ENCODE measurements at regions not wholly inside any gene's neighbourhood (a gene's known extent, or its start where the extent isn't known, plus 50 kb on each side); places are given as distances from the start of the nearest gene placed in this dataset.

GRCh38 chr5:107325866-107326265, 344.9 kb downstream of the EFNA5 start:
- in situ Hi-C loops (cut with HindIII; ENCODE audit: low pct_ligation_motif_present, low pct_unique_long_range_greater_than_20kb, low sequenced_read_pairs): no loop called here
- DNase-seq: no peak

GRCh38 chr5:107324809-107325208, 345.9 kb downstream of the EFNA5 start:
- in situ Hi-C loops (cut with HindIII; ENCODE audit: low pct_ligation_motif_present, low pct_unique_long_range_greater_than_20kb, low sequenced_read_pairs): no loop called here
- no peak for DNase-seq

GRCh38 chr5:107324071-107324470, 346.7 kb downstream of the EFNA5 start:
- in situ Hi-C loops (cut with HindIII; ENCODE audit: low pct_ligation_motif_present, low pct_unique_long_range_greater_than_20kb, low sequenced_read_pairs): no loop called here

GRCh38 chr5:107323536-107323935, 347.2 kb downstream of the EFNA5 start:
- in situ Hi-C loops (cut with HindIII; ENCODE audit: low pct_ligation_motif_present, low pct_unique_long_range_greater_than_20kb, low sequenced_read_pairs): no loop called here
- no peak for DNase-seq

More at GRCh38 chr5:107324071-107324470, 346.7 kb downstream of the EFNA5 start:
- no peak for DNase-seq

GRCh38 chr5:107322936-107323335, 347.8 kb downstream of the EFNA5 start:
- in situ Hi-C loops (cut with HindIII; ENCODE audit: low pct_ligation_motif_present, low pct_unique_long_range_greater_than_20kb, low sequenced_read_pairs): no loop called here
- DNase-seq: no peak

GRCh38 chr5:107321906-107322305, 348.8 kb downstream of the EFNA5 start:
- in situ Hi-C loops (cut with HindIII; ENCODE audit: low pct_ligation_motif_present, low pct_unique_long_range_greater_than_20kb, low sequenced_read_pairs): no loop called here
- no peak for DNase-seq

GRCh38 chr5:107320846-107321245, 349.9 kb downstream of the EFNA5 start:
- in situ Hi-C loops (cut with HindIII; ENCODE audit: low pct_ligation_motif_present, low pct_unique_long_range_greater_than_20kb, low sequenced_read_pairs): no loop called here
- no peak for DNase-seq

- in situ Hi-C loops (cut with HindIII; ENCODE audit: low pct_ligation_motif_present, low pct_unique_long_range_greater_than_20kb, low sequenced_read_pairs): no loop called here
Observed at GRCh38 chr5:107320376-107320775, 350.4 kb downstream of the EFNA5 start.

GRCh38 chr5:107319901-107320300, 350.8 kb downstream of the EFNA5 start:
- DNase-seq: no peak
- in situ Hi-C loops (cut with HindIII; ENCODE audit: low pct_ligation_motif_present, low pct_unique_long_range_greater_than_20kb, low sequenced_read_pairs): no loop called here

More at GRCh38 chr5:107320376-107320775, 350.4 kb downstream of the EFNA5 start:
- no peak for DNase-seq

GRCh38 chr5:107314330-107314729, 356.4 kb downstream of the EFNA5 start:
- no peak for DNase-seq
- in situ Hi-C loops (cut with HindIII; ENCODE audit: low pct_ligation_motif_present, low pct_unique_long_range_greater_than_20kb, low sequenced_read_pairs): no loop called here

GRCh38 chr5:107313921-107314320, 356.8 kb downstream of the EFNA5 start:
- DNase-seq: no peak
- in situ Hi-C loops (cut with HindIII; ENCODE audit: low pct_ligation_motif_present, low pct_unique_long_range_greater_than_20kb, low sequenced_read_pairs): no loop called here

- in situ Hi-C loops (cut with HindIII; ENCODE audit: low pct_ligation_motif_present, low pct_unique_long_range_greater_than_20kb, low sequenced_read_pairs): no loop called here
- no peak for DNase-seq
Observed at GRCh38 chr5:107313098-107313497, 357.6 kb downstream of the EFNA5 start.

GRCh38 chr5:107310181-107310580, 360.6 kb downstream of the EFNA5 start:
- DNase-seq: no peak
- in situ Hi-C loops (cut with HindIII; ENCODE audit: low pct_ligation_motif_present, low pct_unique_long_range_greater_than_20kb, low sequenced_read_pairs): no loop called here

GRCh38 chr5:107306594-107306993, 364.1 kb downstream of the EFNA5 start:
- no peak for DNase-seq
- in situ Hi-C loops (cut with HindIII; ENCODE audit: low pct_ligation_motif_present, low pct_unique_long_range_greater_than_20kb, low sequenced_read_pairs): no loop called here

- no peak for DNase-seq
- in situ Hi-C loops (cut with HindIII; ENCODE audit: low pct_ligation_motif_present, low pct_unique_long_range_greater_than_20kb, low sequenced_read_pairs): no loop called here
Observed at GRCh38 chr5:107306002-107306401, 364.7 kb downstream of the EFNA5 start.

GRCh38 chr5:107304684-107305083, 366.1 kb downstream of the EFNA5 start:
- no peak for DNase-seq
- in situ Hi-C loops (cut with HindIII; ENCODE audit: low pct_ligation_motif_present, low pct_unique_long_range_greater_than_20kb, low sequenced_read_pairs): no loop called here

- DNase-seq: no peak
- in situ Hi-C loops (cut with HindIII; ENCODE audit: low pct_ligation_motif_present, low pct_unique_long_range_greater_than_20kb, low sequenced_read_pairs): no loop called here
Observed at GRCh38 chr5:107303171-107303968, 367.4 kb downstream of the EFNA5 start.

- in situ Hi-C loops (cut with HindIII; ENCODE audit: low pct_ligation_motif_present, low pct_unique_long_range_greater_than_20kb, low sequenced_read_pairs): no loop called here
- DNase-seq: no peak
Observed at GRCh38 chr5:107302441-107302840, 368.3 kb downstream of the EFNA5 start.

GRCh38 chr5:107301999-107302398, 368.7 kb downstream of the EFNA5 start:
- DNase-seq: no peak
- in situ Hi-C loops (cut with HindIII; ENCODE audit: low pct_ligation_motif_present, low pct_unique_long_range_greater_than_20kb, low sequenced_read_pairs): no loop called here

- no peak for DNase-seq
- in situ Hi-C loops (cut with HindIII; ENCODE audit: low pct_ligation_motif_present, low pct_unique_long_range_greater_than_20kb, low sequenced_read_pairs): no loop called here
Observed at GRCh38 chr5:107300721-107301327, 369.9 kb downstream of the EFNA5 start.
